Osteoblast (primary cell): ENCODE measurements at regions not wholly inside any gene's neighbourhood (a gene's known extent, or its start where the extent isn't known, plus 50 kb on each side); places are given as distances from the start of the nearest gene placed in this dataset.

Experiments
- DNase-seq: peaks from one replicate; pipeline ENCODE4 v3.0.0; 2011; ENCODE audit warnings: low spot score, mixed read lengths; ENCODE audit not compliant: insufficient read length; ENCODE audit errors: missing footprints
- H2AFZ ChIP-seq: 2 replicates; pipeline ENCODE4 v1.6.0; 2011; ENCODE audit warnings: mild to moderate bottlenecking, low read length
- H3K27ac ChIP-seq: 2 replicates; pipeline ENCODE4 v1.5.1; 2011; ENCODE audit warnings: mild to moderate bottlenecking, low read depth, low read length, moderate library complexity
- H3K27me3 ChIP-seq: 2 replicates; pipeline ENCODE4 v1.6.0; 2012; ENCODE audit warnings: mild to moderate bottlenecking, control low read depth, inconsistent platforms, low read length, moderate library complexity; ENCODE audit not compliant: insufficient read depth
- H3K36me3 ChIP-seq: 2 replicates; pipeline ENCODE4 v1.5.1; 2011; ENCODE audit warnings: mild to moderate bottlenecking, low read length, control low read depth, moderate library complexity; ENCODE audit not compliant: insufficient read depth
- H3K4me1 ChIP-seq: 2 replicates; pipeline ENCODE4 v1.5.1; 2011; ENCODE audit warnings: mild to moderate bottlenecking, low read length, control low read depth, moderate library complexity; ENCODE audit not compliant: insufficient read depth
- H3K4me2 ChIP-seq: 2 replicates; pipeline ENCODE4 v1.6.0; 2011; ENCODE audit warnings: mild to moderate bottlenecking, low read length; ENCODE audit not compliant: insufficient read depth
- H3K4me3 ChIP-seq: fragments of 200-600 bp; sonication (generic); 3 replicates; pipeline ENCODE4 v1.5.1; 2012; ENCODE audit warnings: mild to moderate bottlenecking, low read length, inconsistent platforms; ENCODE audit not compliant: insufficient read depth
- H3K79me2 ChIP-seq: 2 replicates; pipeline ENCODE4 v1.6.0; 2012; ENCODE audit warnings: mild to moderate bottlenecking, low read length, control low read depth, inconsistent platforms; ENCODE audit not compliant: insufficient read depth
- H3K9me3 ChIP-seq: 2 replicates; pipeline ENCODE4 v1.5.1; 2011; ENCODE audit warnings: low read depth, low read length, control low read depth
- H4K20me1 ChIP-seq: 2 replicates; pipeline ENCODE4 v1.6.0; 2012; ENCODE audit warnings: mild to moderate bottlenecking, low read length, control low read depth; ENCODE audit not compliant: insufficient read depth
- TF ChIP-seq, protein P1 (sequence below): IDR thresholded peaks from 2 replicates; pipeline ENCODE4 v1.5.1; 2011; ENCODE audit warnings: mild to moderate bottlenecking, low read depth, low read length, moderate library complexity; ENCODE audit errors: extremely low read depth

DNA sequence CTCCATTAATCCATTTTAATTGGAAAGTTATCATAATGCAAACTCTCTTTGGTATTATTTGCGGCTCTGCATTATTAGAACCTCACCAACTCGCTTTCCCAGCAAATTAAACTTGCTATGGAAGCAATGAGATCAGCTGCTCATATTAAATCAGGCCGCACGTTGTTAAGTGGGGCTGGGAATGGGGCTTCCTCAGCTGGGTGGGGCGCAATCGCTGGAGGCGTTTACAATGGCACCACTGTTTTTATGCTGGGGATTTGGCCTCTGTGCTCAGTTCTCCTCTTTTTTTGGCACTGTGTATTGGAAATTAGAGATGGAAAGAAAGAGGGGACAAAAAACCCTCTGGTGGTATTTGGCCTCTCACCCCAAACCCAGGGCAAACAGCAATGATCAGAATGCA lies 72.2 kb downstream of the RPLP1 start:
- no peak overlapping the region for H3K27ac ChIP-seq
- no peaks in the 10 kb centered on the region for H4K20me1 ChIP-seq
- no peaks in the 10 kb centered on the region for H3K4me1 ChIP-seq
- no peak overlapping the region for H3K4me3 ChIP-seq
- no peak overlapping the region for H2AFZ ChIP-seq
- TF ChIP-seq, protein P1, sequence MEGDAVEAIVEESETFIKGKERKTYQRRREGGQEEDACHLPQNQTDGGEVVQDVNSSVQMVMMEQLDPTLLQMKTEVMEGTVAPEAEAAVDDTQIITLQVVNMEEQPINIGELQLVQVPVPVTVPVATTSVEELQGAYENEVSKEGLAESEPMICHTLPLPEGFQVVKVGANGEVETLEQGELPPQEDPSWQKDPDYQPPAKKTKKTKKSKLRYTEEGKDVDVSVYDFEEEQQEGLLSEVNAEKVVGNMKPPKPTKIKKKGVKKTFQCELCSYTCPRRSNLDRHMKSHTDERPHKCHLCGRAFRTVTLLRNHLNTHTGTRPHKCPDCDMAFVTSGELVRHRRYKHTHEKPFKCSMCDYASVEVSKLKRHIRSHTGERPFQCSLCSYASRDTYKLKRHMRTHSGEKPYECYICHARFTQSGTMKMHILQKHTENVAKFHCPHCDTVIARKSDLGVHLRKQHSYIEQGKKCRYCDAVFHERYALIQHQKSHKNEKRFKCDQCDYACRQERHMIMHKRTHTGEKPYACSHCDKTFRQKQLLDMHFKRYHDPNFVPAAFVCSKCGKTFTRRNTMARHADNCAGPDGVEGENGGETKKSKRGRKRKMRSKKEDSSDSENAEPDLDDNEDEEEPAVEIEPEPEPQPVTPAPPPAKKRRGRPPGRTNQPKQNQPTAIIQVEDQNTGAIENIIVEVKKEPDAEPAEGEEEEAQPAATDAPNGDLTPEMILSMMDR: no peak
- peaks cover 3% of the 10 kb centered on the region for H3K9me3 ChIP-seq
- H3K36me3 ChIP-seq: no peaks in the 10 kb centered on the region
- H3K79me2 ChIP-seq: no peaks in the 10 kb centered on the region
- H3K4me2 ChIP-seq: no peak overlapping the region
- H3K27me3 ChIP-seq: peaks cover 29% of the 10 kb centered on the region
- DNase-seq: no peak

DNA sequence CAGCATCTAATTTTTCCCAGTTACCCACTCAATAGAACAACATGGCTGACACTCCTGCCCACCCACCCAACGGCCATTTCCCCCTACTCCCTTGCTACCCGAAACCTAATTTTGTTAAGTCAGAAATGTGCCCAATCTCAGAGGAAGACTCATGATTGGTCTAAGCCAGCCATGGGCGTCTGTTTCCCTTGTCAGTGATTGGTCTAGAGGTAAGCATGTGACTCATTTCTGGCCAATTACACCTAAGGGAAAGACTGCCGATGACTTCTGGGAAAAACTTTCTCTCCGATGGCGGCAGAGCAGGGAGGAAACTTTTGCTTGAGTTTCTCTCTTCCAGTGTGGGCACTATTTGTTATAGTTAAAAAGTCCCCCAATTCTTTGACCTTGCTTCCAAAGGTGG lies 72.9 kb downstream of the RPLP1 start:
- Histone ChIP-seq H3K4me2 (no peak overlapping the region), H3K27me3 (peaks cover 31% of the 10 kb centered on the region), H3K79me2 (no peaks in the 10 kb centered on the region), H3K27ac (no peak overlapping the region), H3K4me1 (no peaks in the 10 kb centered on the region), H3K36me3 (no peaks in the 10 kb centered on the region), H2AFZ (no peak overlapping the region), H3K4me3 (no peak overlapping the region), H3K9me3 (peaks cover 3% of the 10 kb centered on the region), H4K20me1 (no peaks in the 10 kb centered on the region)
- no peak for DNase-seq
- TF ChIP-seq, protein P1: no peak

DNA sequence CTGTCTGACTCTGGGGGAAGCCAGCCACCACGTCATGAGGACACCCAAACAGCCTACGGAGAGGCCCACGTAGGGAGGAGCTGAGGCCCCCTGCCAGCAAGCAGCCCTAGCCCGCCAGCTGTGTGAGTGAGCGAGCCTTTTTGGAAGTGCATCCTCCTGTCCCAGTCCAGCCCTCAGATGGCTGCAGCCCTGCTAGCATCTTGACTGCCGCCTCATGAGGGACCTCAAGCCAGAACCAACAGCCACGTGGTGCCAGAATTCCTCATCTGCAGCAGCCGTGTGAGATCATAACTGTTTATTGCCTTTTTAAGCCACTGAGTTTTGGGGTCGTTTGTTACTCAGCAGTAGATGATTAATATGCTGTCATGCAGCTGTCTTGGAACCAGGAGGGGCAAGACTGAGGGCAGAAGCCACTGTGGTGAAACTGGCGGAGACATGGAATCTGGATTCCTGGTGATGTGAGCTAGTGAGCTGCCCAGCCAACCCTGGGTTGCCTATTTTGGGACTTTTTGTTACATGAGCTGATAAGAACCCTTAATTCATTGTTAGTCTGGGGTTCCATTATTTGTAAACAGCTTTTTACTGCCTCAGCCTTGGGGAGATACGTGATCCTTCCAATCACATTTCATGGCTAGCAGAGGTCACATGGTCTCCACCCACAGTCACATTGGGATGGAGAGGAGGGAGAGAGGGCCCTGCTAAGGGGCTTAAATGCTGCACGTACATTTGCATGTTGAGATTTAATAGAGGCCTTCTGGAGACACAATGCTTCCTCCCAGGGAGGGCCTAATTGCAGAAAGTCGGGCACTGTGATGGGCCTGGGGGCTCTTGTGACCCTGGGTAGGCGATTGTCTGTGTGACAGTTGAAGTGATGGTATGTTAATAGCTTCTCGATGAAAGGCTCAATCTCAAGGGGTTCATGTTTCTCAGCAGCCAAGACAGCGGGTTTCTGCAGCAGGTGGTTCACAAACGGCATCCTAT lies 73.8 kb downstream of the RPLP1 start:
- Histone ChIP-seq H4K20me1 (no peaks in the 10 kb centered on the region), H3K9me3 (peaks cover 3% of the 10 kb centered on the region), H3K4me2 (no peak overlapping the region), H3K4me1 (no peaks in the 10 kb centered on the region), H3K27ac (no peak overlapping the region), H3K4me3 (no peak overlapping the region), H3K36me3 (no peaks in the 10 kb centered on the region), H3K27me3 (peaks cover 32% of the 10 kb centered on the region), H2AFZ (no peak overlapping the region), H3K79me2 (no peaks in the 10 kb centered on the region)
- TF ChIP-seq, protein P1: no peak
- no peak for DNase-seq

DNA sequence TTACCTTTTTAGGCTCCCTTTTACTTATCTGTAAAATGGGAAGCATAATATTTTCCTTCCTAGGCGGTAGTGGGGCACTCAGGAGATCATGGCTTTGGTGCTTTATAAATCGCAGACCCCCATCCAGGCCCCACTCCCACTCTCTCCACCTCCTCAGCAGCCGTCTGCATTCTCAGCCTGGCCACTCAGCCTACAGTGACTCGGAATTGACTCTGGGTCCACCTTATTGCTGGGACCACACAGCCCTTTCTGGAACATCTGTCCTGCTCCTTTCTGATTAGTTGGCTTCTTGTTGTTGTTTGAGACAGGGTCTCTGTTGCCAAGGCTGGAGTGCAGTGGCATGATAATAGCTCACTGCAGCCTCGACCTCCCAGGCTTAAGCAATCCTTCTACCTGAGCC lies 76.5 kb downstream of the RPLP1 start:
- DNase-seq: no peak
- TF ChIP-seq, protein P1: no peak
- Histone ChIP-seq H3K9me3 (peaks cover 3% of the 10 kb centered on the region), H3K36me3 (no peaks in the 10 kb centered on the region), H3K27ac (no peak overlapping the region), H3K27me3 (peaks cover 24% of the 10 kb centered on the region), H3K4me2 (no peak overlapping the region), H2AFZ (no peak overlapping the region), H3K79me2 (no peaks in the 10 kb centered on the region), H3K4me3 (no peak overlapping the region), H3K4me1 (no peaks in the 10 kb centered on the region), H4K20me1 (no peaks in the 10 kb centered on the region)
